OCI-LY1 (cell line): ENCODE measurements at regions not wholly inside any gene's neighbourhood (a gene's known extent, or its start where the extent isn't known, plus 50 kb on each side); places are given as distances from the start of the nearest gene placed in this dataset.

Source experiments
- CTCF ChIP-seq: fragments of 200-600 bp; sonication (generic), shearing (Covaris generic); IDR thresholded peaks from 2 replicates; pipeline ENCODE4 v1.5.1; 2017; ENCODE audit warnings: mild to moderate bottlenecking, antibody characterized with exemption, low read length, moderate library complexity, mixed read lengths
- EZH2 ChIP-seq: fragments of 200-600 bp; sonication (generic), shearing (Covaris generic); IDR thresholded peaks from 2 replicates; pipeline ENCODE4 v1.8.0; 2017; ENCODE audit warnings: borderline replicate concordance, mixed run types, mild to moderate bottlenecking, antibody characterized with exemption, low read length, moderate library complexity, mixed read lengths

- TF ChIP-seq EZH2 (no peak), CTCF (no peak)
Observed at GRCh38 chr4:62156205-62156604, 956.1 kb downstream of the ADGRL3 start.
